Myocyte (in vitro differentiated cells): ENCODE measurements at regions not wholly inside any gene's neighbourhood (a gene's known extent, or its start where the extent isn't known, plus 50 kb on each side); places are given as distances from the start of the nearest gene placed in this dataset.
A peak's percentile ranks its signal among the peaks of the same experiment; 100 is the strongest.

Source experiments
- DNase-seq: peaks from one replicate; pipeline ENCODE4 v3.0.0-alpha.2; 2012; ENCODE audit warnings: low read depth

GRCh38 chr10:89887406-89887805 is 186.0 kb downstream of the KIF20B start:
- DNase-seq, result no peak

- DNase-seq, result peak; percentile 13
These were observed 186.4 kb downstream of the KIF20B start for GRCh38 chr10:89887830-89888229.

GRCh38 chr10:89888321-89889070 is 187.1 kb downstream of the KIF20B start:
- DNase-seq, result no peak

- DNase-seq, result no peak
These were observed 188.2 kb downstream of the KIF20B start for GRCh38 chr10:89889606-89890005.

GRCh38 chr10:89891006-89891535 is 189.7 kb downstream of the KIF20B start:
- DNase-seq, result no peak

- DNase-seq, result no peak
These were observed 192.7 kb downstream of the KIF20B start for GRCh38 chr10:89894051-89894450.

GRCh38 chr10:89900554-89900953 is 199.2 kb downstream of the KIF20B start:
- no peak for DNase-seq

- DNase-seq, result no peak
These were observed 200.5 kb downstream of the KIF20B start for GRCh38 chr10:89901895-89902294.

- no peak for DNase-seq
These were observed 203.4 kb downstream of the KIF20B start for GRCh38 chr10:89904755-89905154.

GRCh38 chr10:89909752-89910151 is 208.4 kb downstream of the KIF20B start:
- DNase-seq, result no peak

- DNase-seq, result no peak
These were observed 213.6 kb downstream of the KIF20B start for GRCh38 chr10:89915021-89915420.

- DNase-seq, result no peak
These were observed 214.6 kb downstream of the KIF20B start for GRCh38 chr10:89915968-89916367.

GRCh38 chr10:89916468-89917215 is 215.3 kb downstream of the KIF20B start:
- DNase-seq, result no peak

- no peak for DNase-seq
These were observed 220.0 kb downstream of the KIF20B start for GRCh38 chr10:89921403-89921802.

GRCh38 chr10:89923661-89924060 is 222.3 kb downstream of the KIF20B start:
- DNase-seq, result no peak

- DNase-seq, result no peak
These were observed 222.9 kb downstream of the KIF20B start for GRCh38 chr10:89924261-89924660.

- DNase-seq, result no peak
These were observed 225.3 kb downstream of the KIF20B start for GRCh38 chr10:89926736-89927135.

GRCh38 chr10:89929282-89930026 is 228.1 kb downstream of the KIF20B start:
- DNase-seq, result no peak

- DNase-seq, result no peak
These were observed 236.1 kb downstream of the KIF20B start for GRCh38 chr10:89937494-89937893.

GRCh38 chr10:89940076-89940475 is 238.7 kb downstream of the KIF20B start:
- DNase-seq, result no peak

- peak; percentile 68 for DNase-seq
These were observed 240.8 kb downstream of the KIF20B start for GRCh38 chr10:89942217-89942616.

- DNase-seq, result peak; percentile 13
These were observed 242.7 kb downstream of the KIF20B start for GRCh38 chr10:89944138-89944537.
